Left ventricle myocardium inferior (tissue), 1 donor: ENCODE measurements at regions not wholly inside any gene's neighbourhood (a gene's known extent, or its start where the extent isn't known, plus 50 kb on each side); places are given as distances from the start of the nearest gene placed in this dataset.

Experiments
- DNase-seq: peaks from one replicate; pipeline ENCODE4 v3.0.0-alpha.2; 2020
- H3K27ac ChIP-seq: fragments of 200-600 bp; replicated peaks from 2 replicates; pipeline ENCODE4 v1.8.0; 2021
- H3K27me3 ChIP-seq: fragments of 200-600 bp; 2 replicates; pipeline ENCODE4 v1.8.0; 2021; ENCODE audit warnings: low read depth
- H3K36me3 ChIP-seq: fragments of 200-600 bp; 2 replicates; pipeline ENCODE4 v1.8.0; 2021
- H3K4me1 ChIP-seq: fragments of 200-600 bp; 2 replicates; pipeline ENCODE4 v1.8.0; 2021
- H3K4me3 ChIP-seq: fragments of 200-600 bp; 2 replicates; pipeline ENCODE4 v1.8.0; 2021; ENCODE audit warnings: mild to moderate bottlenecking, moderate library complexity
- H3K9me3 ChIP-seq: fragments of 200-600 bp; replicated peaks from 2 replicates; pipeline ENCODE4 v1.8.0; 2021
- CTCF ChIP-seq: fragments of 200-600 bp; IDR thresholded peaks from 2 replicates; pipeline ENCODE4 v1.8.0; 2021; ENCODE audit warnings: antibody characterized with exemption, mild to moderate bottlenecking, borderline replicate concordance
- intact Hi-C: fragments of 100-400 bp; cut with micrococcal nuclease; formaldehyde crosslinking; loops from one replicate; pipeline ENCODE4 v1.11.0; 2022
- donor health status: DM: no; HTN: yes; CAD: no; lungs with severe emphysema.

GRCh38 chr2:7476371-7476770, 559.2 kb downstream of the RNF144A start:
- DNase-seq: no peak
- Histone ChIP-seq H3K4me1 (no peaks in the 10 kb centered on the region), H3K4me3 (no peak overlapping the region), H3K9me3 (no peaks in the 10 kb centered on the region), H3K27ac (no peak overlapping the region), H3K36me3 (no peaks in the 10 kb centered on the region), H3K27me3 (peaks cover 33% of the 10 kb centered on the region)
- intact Hi-C loops: no loop called here
- no peak for TF ChIP-seq CTCF

- H3K27me3 ChIP-seq: peaks cover 16% of the 10 kb centered on the region
- intact Hi-C loops: no loop called here
- H3K36me3 ChIP-seq: no peaks in the 10 kb centered on the region
- no peak for TF ChIP-seq CTCF
- no peak overlapping the region for H3K4me3 ChIP-seq
- peaks cover 7% of the 10 kb centered on the region for H3K9me3 ChIP-seq
- no peak overlapping the region for H3K27ac ChIP-seq
- no peaks in the 10 kb centered on the region for H3K4me1 ChIP-seq
- no peak for DNase-seq
These were observed 562.4 kb downstream of the RNF144A start for GRCh38 chr2:7479603-7480002.

- peaks cover 12% of the 10 kb centered on the region for H3K27me3 ChIP-seq
- TF ChIP-seq CTCF: no peak
- H3K36me3 ChIP-seq: no peaks in the 10 kb centered on the region
- H3K4me3 ChIP-seq: no peak overlapping the region
- H3K27ac ChIP-seq: no peak overlapping the region
- intact Hi-C loops: no loop called here
- H3K4me1 ChIP-seq: no peaks in the 10 kb centered on the region
- no peak for DNase-seq
- H3K9me3 ChIP-seq: peaks cover 7% of the 10 kb centered on the region
These were observed 563.2 kb downstream of the RNF144A start for GRCh38 chr2:7480431-7480830.

- TF ChIP-seq CTCF: no peak
- DNase-seq: no peak
- Histone ChIP-seq H3K36me3 (no peaks in the 10 kb centered on the region), H3K4me1 (no peaks in the 10 kb centered on the region), H3K9me3 (peaks cover 14% of the 10 kb centered on the region), H3K27ac (no peak overlapping the region), H3K27me3 (no peaks in the 10 kb centered on the region), H3K4me3 (no peak overlapping the region)
- intact Hi-C loops: no loop called here
These were observed 573.5 kb downstream of the RNF144A start for GRCh38 chr2:7490672-7491071.

- H3K36me3 ChIP-seq: no peaks in the 10 kb centered on the region
- intact Hi-C loops: no loop called here
- H3K4me1 ChIP-seq: no peaks in the 10 kb centered on the region
- no peak overlapping the region for H3K27ac ChIP-seq
- peaks cover 6% of the 10 kb centered on the region for H3K27me3 ChIP-seq
- no peak for DNase-seq
- peaks cover 14% of the 10 kb centered on the region for H3K9me3 ChIP-seq
- no peak overlapping the region for H3K4me3 ChIP-seq
- no peak for TF ChIP-seq CTCF
These were observed 575.5 kb downstream of the RNF144A start for GRCh38 chr2:7492719-7493118.

GRCh38 chr2:7497178-7497577, 580.0 kb downstream of the RNF144A start:
- no peak for TF ChIP-seq CTCF
- Histone ChIP-seq H3K27ac (no peak overlapping the region), H3K4me3 (no peak overlapping the region), H3K9me3 (peaks cover 14% of the 10 kb centered on the region), H3K4me1 (no peaks in the 10 kb centered on the region), H3K27me3 (peaks cover 6% of the 10 kb centered on the region), H3K36me3 (no peaks in the 10 kb centered on the region)
- intact Hi-C loops: no loop called here
- no peak for DNase-seq
